ENCODE measurements at regions not wholly inside any gene's neighbourhood (a gene's known extent, or its start where the extent isn't known, plus 50 kb on each side); places are given as distances from the start of the nearest gene placed in this dataset.

DNA sequence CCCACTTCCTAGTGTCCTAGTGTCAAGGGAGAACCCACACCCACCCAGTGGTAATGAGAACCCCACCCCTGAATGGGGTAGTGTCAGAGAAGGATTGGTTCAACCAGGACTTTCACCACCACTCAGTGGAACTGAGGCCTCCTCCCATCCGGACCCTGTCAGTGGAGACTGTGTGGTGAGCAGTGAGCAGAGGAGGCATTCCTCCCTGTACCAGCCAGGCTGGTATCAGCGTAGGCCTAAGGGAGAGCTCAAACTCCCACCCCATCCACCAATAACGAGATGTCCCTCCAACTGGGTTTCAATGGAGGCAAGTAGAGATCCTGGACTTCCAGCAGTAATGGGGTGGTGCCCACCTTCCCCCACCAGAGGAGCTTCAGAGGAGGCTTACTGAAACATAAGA is 1171.4 kb downstream of the TBC1D22A start:
- H3K36me3 ChIP-seq (ENCODE audit: insufficient read depth, low read length), result no peaks in the 10 kb centered on the region
- DNase-seq, result no peak
- H4K20me1 ChIP-seq (ENCODE audit: insufficient read depth, low read depth, low read length), result no peaks in the 10 kb centered on the region
- no peak overlapping the region for H3K4me3 ChIP-seq (ENCODE audit: low read length)
- H3K4me2 ChIP-seq (ENCODE audit: low read depth, low read length, poor library complexity, severe bottlenecking), result no peak overlapping the region
- H2AFZ ChIP-seq (ENCODE audit: low read length), result no peak overlapping the region
- H3K9ac ChIP-seq (ENCODE audit: low read length), result no peak overlapping the region
- no peak overlapping the region for H3K27ac ChIP-seq (ENCODE audit: low read length)
- H3K27me3 ChIP-seq (ENCODE audit: low read length), result no peaks in the 10 kb centered on the region
- no peaks in the 10 kb centered on the region for H3K9me2 ChIP-seq (replicated peaks; ENCODE audit: insufficient read depth, low read length)
- H3K4me1 ChIP-seq (ENCODE audit: low read length), result peaks cover 10% of the 10 kb centered on the region
- H3K79me2 ChIP-seq (ENCODE audit: low read length), result no peaks in the 10 kb centered on the region
- H3K9me3 ChIP-seq (ENCODE audit: low read length), result no peaks in the 10 kb centered on the region

DNA sequence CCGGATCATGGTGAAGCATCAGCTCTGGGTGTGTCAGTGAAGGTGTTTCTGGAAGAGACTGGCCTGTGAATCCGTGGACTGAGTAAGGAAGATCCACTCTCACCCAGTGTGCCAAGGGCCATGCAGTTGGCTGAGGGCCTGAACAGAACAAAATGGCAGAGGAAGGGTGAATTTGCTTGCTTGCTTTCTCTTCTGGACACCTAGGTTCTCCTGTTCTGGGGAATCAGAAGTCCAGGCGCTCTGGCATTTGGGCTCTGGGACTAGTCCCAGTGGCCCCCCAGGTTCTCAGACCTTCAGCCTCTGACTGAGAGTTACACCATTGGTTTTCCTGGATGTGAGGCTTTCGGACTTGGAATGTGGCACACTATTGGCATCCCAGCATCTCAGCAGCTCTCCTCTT is 1170.8 kb downstream of the TBC1D22A start:
- Histone ChIP-seq H3K27me3 (ENCODE audit: low read length) (no peaks in the 10 kb centered on the region), H3K4me1 (ENCODE audit: low read length) (peaks cover 17% of the 10 kb centered on the region), H2AFZ (ENCODE audit: low read length) (no peak overlapping the region), H3K4me3 (ENCODE audit: low read length) (no peak overlapping the region), H3K9ac (ENCODE audit: low read length) (no peak overlapping the region), H3K27ac (ENCODE audit: low read length) (no peak overlapping the region), H3K79me2 (ENCODE audit: low read length) (no peaks in the 10 kb centered on the region), H4K20me1 (ENCODE audit: insufficient read depth, low read depth, low read length) (no peaks in the 10 kb centered on the region), H3K4me2 (ENCODE audit: low read depth, low read length, poor library complexity, severe bottlenecking) (no peak overlapping the region), H3K9me2 (replicated peaks; ENCODE audit: insufficient read depth, low read length) (no peaks in the 10 kb centered on the region), H3K9me3 (ENCODE audit: low read length) (no peaks in the 10 kb centered on the region), H3K36me3 (ENCODE audit: insufficient read depth, low read length) (no peaks in the 10 kb centered on the region)
- DNase-seq, result no peak

DNA sequence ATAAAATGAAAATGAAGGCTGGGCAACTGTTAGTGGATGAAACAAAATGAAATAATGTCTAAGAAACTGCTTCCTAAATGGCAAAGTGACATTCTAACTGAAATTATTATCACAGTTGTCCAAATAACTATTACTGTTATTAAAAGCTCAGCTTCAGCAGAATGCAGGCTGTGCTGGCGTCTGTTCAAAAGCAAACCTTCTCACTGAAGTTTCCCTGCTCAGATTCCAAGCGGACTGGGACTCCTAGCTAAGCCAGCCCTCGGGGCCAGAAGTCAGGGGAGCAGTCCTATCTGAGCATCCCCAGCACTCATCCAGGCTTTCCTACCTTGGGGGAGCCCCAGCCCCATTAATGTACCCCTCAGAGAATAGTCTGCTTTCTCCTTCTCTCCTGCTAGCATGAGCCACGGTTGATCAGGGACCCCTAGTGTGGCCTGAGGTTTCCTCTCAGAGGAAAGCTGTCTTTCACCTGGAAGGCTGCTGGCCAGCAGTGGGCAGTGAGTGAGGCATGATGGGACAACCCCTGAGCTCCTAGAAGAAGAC is 1167.3 kb downstream of the TBC1D22A start:
- H3K9ac ChIP-seq (ENCODE audit: low read length), result no peak overlapping the region
- no peaks in the 10 kb centered on the region for H3K9me2 ChIP-seq (replicated peaks; ENCODE audit: insufficient read depth, low read length)
- no peaks in the 10 kb centered on the region for H3K27me3 ChIP-seq (ENCODE audit: low read length)
- no peak overlapping the region for H3K27ac ChIP-seq (ENCODE audit: low read length)
- H3K36me3 ChIP-seq (ENCODE audit: insufficient read depth, low read length), result no peaks in the 10 kb centered on the region
- H4K20me1 ChIP-seq (ENCODE audit: insufficient read depth, low read depth, low read length), result no peaks in the 10 kb centered on the region
- DNase-seq, result no peak
- no peaks in the 10 kb centered on the region for H3K79me2 ChIP-seq (ENCODE audit: low read length)
- H3K4me2 ChIP-seq (ENCODE audit: low read depth, low read length, poor library complexity, severe bottlenecking), result peak overlapping the region; percentile 57
- H3K4me1 ChIP-seq (ENCODE audit: low read length), result peaks cover 20% of the 10 kb centered on the region
- no peak overlapping the region for H3K4me3 ChIP-seq (ENCODE audit: low read length)
- H3K9me3 ChIP-seq (ENCODE audit: low read length), result no peaks in the 10 kb centered on the region
- H2AFZ ChIP-seq (ENCODE audit: low read length), result no peak overlapping the region

DNA sequence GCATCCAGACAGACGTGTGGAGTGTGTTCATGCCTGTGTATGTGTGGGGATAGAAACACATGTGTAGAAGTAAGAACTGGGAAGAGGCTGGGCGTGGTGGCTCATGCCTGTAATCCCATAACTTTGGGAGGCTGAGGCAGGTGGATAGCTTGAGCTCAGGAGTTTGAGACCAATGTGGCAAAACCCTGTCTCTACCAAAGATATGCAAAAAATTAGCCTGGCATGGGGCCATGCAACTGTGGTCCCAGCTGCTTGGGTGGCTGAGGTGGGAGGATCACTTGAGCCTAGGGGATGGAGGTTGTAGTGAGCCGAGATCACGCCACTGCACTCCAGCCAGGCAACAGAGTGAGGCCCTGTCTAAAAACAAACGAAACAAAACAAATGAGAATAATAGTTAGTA is 1166.6 kb downstream of the TBC1D22A start:
- peak overlapping the region; percentile 57 for H3K4me2 ChIP-seq (ENCODE audit: low read depth, low read length, poor library complexity, severe bottlenecking)
- no peaks in the 10 kb centered on the region for H3K9me2 ChIP-seq (replicated peaks; ENCODE audit: insufficient read depth, low read length)
- no peaks in the 10 kb centered on the region for H3K36me3 ChIP-seq (ENCODE audit: insufficient read depth, low read length)
- H3K79me2 ChIP-seq (ENCODE audit: low read length), result no peaks in the 10 kb centered on the region
- peak overlapping the region; percentile 24; the same call in 1 of the 2 replicates for H3K4me3 ChIP-seq (ENCODE audit: low read length)
- peak; percentile 62 for DNase-seq
- H3K27me3 ChIP-seq (ENCODE audit: low read length), result peaks cover 1% of the 10 kb centered on the region; the same call in 1 of the 2 replicates
- H4K20me1 ChIP-seq (ENCODE audit: insufficient read depth, low read depth, low read length), result no peaks in the 10 kb centered on the region
- 0 out of 2 replicates have a peak overlapping the region, but pooled peaks have one; percentile 40 for H2AFZ ChIP-seq (ENCODE audit: low read length)
- peaks cover 20% of the 10 kb centered on the region for H3K4me1 ChIP-seq (ENCODE audit: low read length)
- H3K9me3 ChIP-seq (ENCODE audit: low read length), result no peaks in the 10 kb centered on the region
- 0 out of 2 replicates have a peak overlapping the region, but pooled peaks have one; percentile 10 for H3K9ac ChIP-seq (ENCODE audit: low read length)
- peak overlapping the region; percentile 49; the same call in 1 of the 2 replicates for H3K27ac ChIP-seq (ENCODE audit: low read length)

DNA sequence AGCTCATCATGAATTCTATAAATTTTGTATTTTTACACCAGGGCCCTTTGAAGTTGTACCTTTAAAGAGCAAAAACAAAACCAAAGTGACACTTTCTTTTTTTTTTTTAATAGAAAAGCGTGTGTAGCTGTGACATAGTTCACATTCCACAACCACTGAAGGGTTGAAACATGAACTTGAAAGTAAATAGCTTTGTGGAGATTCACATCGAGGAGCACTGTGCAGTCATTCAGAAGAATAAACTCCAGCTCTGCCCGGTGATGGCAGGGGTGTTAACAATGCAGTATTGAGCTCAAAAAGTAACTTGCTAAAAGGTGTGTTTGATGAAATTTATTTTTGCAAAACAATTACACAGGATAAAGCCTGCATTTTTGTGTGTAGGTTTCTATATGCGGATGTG is 1166.2 kb downstream of the TBC1D22A start:
- no peaks in the 10 kb centered on the region for H3K79me2 ChIP-seq (ENCODE audit: low read length)
- H3K36me3 ChIP-seq (ENCODE audit: insufficient read depth, low read length), result no peaks in the 10 kb centered on the region
- peak overlapping the region; percentile 57 for H3K4me2 ChIP-seq (ENCODE audit: low read depth, low read length, poor library complexity, severe bottlenecking)
- H3K9me3 ChIP-seq (ENCODE audit: low read length), result no peaks in the 10 kb centered on the region
- H3K9ac ChIP-seq (ENCODE audit: low read length), result peak overlapping the region; percentile 10; the same call in 1 of the 2 replicates
- peak overlapping the region; percentile 49 for H3K27ac ChIP-seq (ENCODE audit: low read length)
- no peaks in the 10 kb centered on the region for H4K20me1 ChIP-seq (ENCODE audit: insufficient read depth, low read depth, low read length)
- H2AFZ ChIP-seq (ENCODE audit: low read length), result 0 out of 2 replicates have a peak overlapping the region, but pooled peaks have one; percentile 40
- DNase-seq, result no peak
- peak overlapping the region; percentile 24; the same call in 1 of the 2 replicates for H3K4me3 ChIP-seq (ENCODE audit: low read length)
- no peaks in the 10 kb centered on the region for H3K9me2 ChIP-seq (replicated peaks; ENCODE audit: insufficient read depth, low read length)
- peaks cover 4% of the 10 kb centered on the region; the same call in 1 of the 2 replicates for H3K27me3 ChIP-seq (ENCODE audit: low read length)
- H3K4me1 ChIP-seq (ENCODE audit: low read length), result peaks cover 20% of the 10 kb centered on the region

DNA sequence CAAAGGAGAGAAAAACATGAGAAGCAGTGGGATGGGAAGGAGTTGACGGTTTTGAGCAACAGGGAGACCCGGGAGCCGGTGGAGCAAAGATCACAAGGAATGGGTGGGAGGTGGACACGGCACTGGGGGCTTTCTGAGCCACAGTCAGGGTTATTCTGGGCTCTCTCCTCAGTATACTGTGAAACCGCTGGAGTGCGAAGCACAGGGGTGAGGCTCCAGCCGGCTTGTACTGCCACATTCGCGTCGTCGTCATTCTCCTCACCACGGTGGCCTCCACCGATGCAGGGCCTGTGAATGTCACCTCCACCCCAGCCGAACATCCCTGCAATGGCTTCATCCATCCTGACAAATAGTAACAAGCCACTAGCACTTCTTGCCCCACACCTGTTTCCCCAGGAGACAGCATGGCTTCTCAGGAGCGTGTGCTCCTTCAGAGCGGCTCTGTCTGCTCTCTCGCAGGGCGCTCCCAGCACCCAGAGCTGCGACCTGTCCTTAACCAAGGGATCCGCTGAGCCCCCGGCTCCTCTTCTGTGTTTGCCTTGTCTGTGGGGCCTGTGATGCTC is 1165.3 kb downstream of the TBC1D22A start:
- H3K9me2 ChIP-seq (replicated peaks; ENCODE audit: insufficient read depth, low read length), result no peaks in the 10 kb centered on the region
- H3K9ac ChIP-seq (ENCODE audit: low read length), result no peak overlapping the region
- no peaks in the 10 kb centered on the region for H4K20me1 ChIP-seq (ENCODE audit: insufficient read depth, low read depth, low read length)
- no peak overlapping the region for H2AFZ ChIP-seq (ENCODE audit: low read length)
- peaks cover 4% of the 10 kb centered on the region; the same call in 1 of the 2 replicates for H3K27me3 ChIP-seq (ENCODE audit: low read length)
- H3K9me3 ChIP-seq (ENCODE audit: low read length), result no peaks in the 10 kb centered on the region
- H3K4me3 ChIP-seq (ENCODE audit: low read length), result no peak overlapping the region
- H3K4me1 ChIP-seq (ENCODE audit: low read length), result peaks cover 20% of the 10 kb centered on the region
- H3K79me2 ChIP-seq (ENCODE audit: low read length), result no peaks in the 10 kb centered on the region
- no peak overlapping the region for H3K4me2 ChIP-seq (ENCODE audit: low read depth, low read length, poor library complexity, severe bottlenecking)
- H3K27ac ChIP-seq (ENCODE audit: low read length), result no peak overlapping the region
- DNase-seq, result no peak
- H3K36me3 ChIP-seq (ENCODE audit: insufficient read depth, low read length), result no peaks in the 10 kb centered on the region

DNA sequence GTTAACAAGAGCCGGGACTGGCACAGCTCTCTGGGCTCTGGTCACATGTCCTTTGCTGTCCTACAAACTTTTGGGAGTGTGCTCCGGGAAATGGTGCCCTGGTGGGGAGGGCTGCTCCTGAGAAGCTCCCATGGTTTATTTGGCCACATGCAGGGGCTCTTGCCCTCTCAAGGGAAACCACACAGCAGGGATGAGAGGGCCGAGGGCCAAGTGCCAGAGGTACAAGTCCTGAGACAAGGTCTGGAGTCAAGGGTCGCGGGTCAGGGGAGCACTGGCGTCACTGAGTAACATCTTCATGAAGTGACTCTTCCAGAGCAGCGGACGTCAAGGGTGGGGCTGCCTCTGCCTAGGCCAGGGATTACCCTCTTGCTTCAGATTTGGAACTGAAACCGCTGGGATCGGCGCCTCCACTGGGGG is 1160.6 kb downstream of the TBC1D22A start:
- Histone ChIP-seq H3K4me3 (ENCODE audit: low read length) (no peak overlapping the region), H3K79me2 (ENCODE audit: low read length) (no peaks in the 10 kb centered on the region), H3K4me2 (ENCODE audit: low read depth, low read length, poor library complexity, severe bottlenecking) (no peak overlapping the region), H3K36me3 (ENCODE audit: insufficient read depth, low read length) (no peaks in the 10 kb centered on the region), H3K9ac (ENCODE audit: low read length) (no peak overlapping the region), H3K9me2 (replicated peaks; ENCODE audit: insufficient read depth, low read length) (no peaks in the 10 kb centered on the region), H2AFZ (ENCODE audit: low read length) (no peak overlapping the region), H3K4me1 (ENCODE audit: low read length) (peaks cover 15% of the 10 kb centered on the region), H4K20me1 (ENCODE audit: insufficient read depth, low read depth, low read length) (no peaks in the 10 kb centered on the region), H3K27me3 (ENCODE audit: low read length) (peaks cover 4% of the 10 kb centered on the region; the same call in 1 of the 2 replicates), H3K27ac (ENCODE audit: low read length) (no peak overlapping the region), H3K9me3 (ENCODE audit: low read length) (no peaks in the 10 kb centered on the region)
- DNase-seq, result no peak

DNA sequence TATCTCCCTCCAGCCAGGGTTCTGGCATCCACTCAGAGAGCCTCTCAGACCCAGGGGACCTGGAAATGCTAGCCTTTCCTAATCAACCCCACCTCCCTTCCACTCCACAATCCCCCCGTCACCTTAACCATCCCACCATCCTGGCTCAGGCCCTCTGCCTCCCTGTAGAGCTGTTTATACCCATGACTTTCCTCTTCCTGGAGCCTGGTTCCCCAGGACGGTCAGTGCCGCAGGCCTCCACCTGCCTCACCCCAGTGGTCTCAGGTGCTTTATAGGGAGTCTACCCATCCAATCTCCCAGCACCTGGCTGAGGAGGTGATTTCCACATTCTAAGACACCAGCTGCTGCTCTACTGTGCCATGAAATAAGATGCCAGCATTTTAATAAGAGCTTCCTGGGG is 1159.5 kb downstream of the TBC1D22A start:
- no peak overlapping the region for H3K4me2 ChIP-seq (ENCODE audit: low read depth, low read length, poor library complexity, severe bottlenecking)
- H3K9me2 ChIP-seq (replicated peaks; ENCODE audit: insufficient read depth, low read length), result no peaks in the 10 kb centered on the region
- H3K9me3 ChIP-seq (ENCODE audit: low read length), result no peaks in the 10 kb centered on the region
- no peak overlapping the region for H3K9ac ChIP-seq (ENCODE audit: low read length)
- peaks cover 4% of the 10 kb centered on the region; the same call in 1 of the 2 replicates for H3K27me3 ChIP-seq (ENCODE audit: low read length)
- H2AFZ ChIP-seq (ENCODE audit: low read length), result no peak overlapping the region
- H3K79me2 ChIP-seq (ENCODE audit: low read length), result no peaks in the 10 kb centered on the region
- no peaks in the 10 kb centered on the region for H4K20me1 ChIP-seq (ENCODE audit: insufficient read depth, low read depth, low read length)
- H3K4me1 ChIP-seq (ENCODE audit: low read length), result peaks cover 14% of the 10 kb centered on the region
- no peak for DNase-seq
- H3K4me3 ChIP-seq (ENCODE audit: low read length), result no peak overlapping the region
- H3K36me3 ChIP-seq (ENCODE audit: insufficient read depth, low read length), result no peaks in the 10 kb centered on the region
- H3K27ac ChIP-seq (ENCODE audit: low read length), result no peak overlapping the region

Measured in Karpas-422 (cell line).